GM12878 (cell line): ENCODE measurements at regions not wholly inside any gene's neighbourhood (a gene's known extent, or its start where the extent isn't known, plus 50 kb on each side); places are given as distances from the start of the nearest gene placed in this dataset.
"Not testable (repeated sequence)": the region's sequence is repeated elsewhere in the genome, so short reads cannot be mapped to it uniquely, and the experiment has no call there.

Experiments
- ATAC-seq: fragments of 200-7000 bp; cut with Tn5 transposase; 3 replicates; pipeline ENCODE4 v1.9.1; 2020; ENCODE audit warnings: mild to moderate bottlenecking, moderate library complexity
- BruUV-seq: library from RNA; stranded (reverse); fragments of 400-500 nt; replicated peaks from 2 replicates; lab custom pipeline; 2021; lab: Mats Ljungman, UMichigan
- CTCF ChIA-PET: fragments of 300-600 bp; sonication (Branson Sonifier 250); formaldehyde crosslinking; extraction: SDS; loops from one replicate; lab custom pipeline; 2021; ENCODE audit warnings: inconsistent platforms; lab: Yijun Ruan, JAX
- POLR2A ChIA-PET: fragments of 350-600 bp; formaldehyde crosslinking; extraction: SDS; loops from one replicate; lab custom pipeline; 2021; ENCODE audit warnings: inconsistent platforms; lab: Charles Lee
- RAD21 ChIA-PET: fragments of 300-600 bp; sonication (Branson Sonifier 250); formaldehyde crosslinking; loops from one replicate; lab custom pipeline; 2023; ENCODE audit warnings: antibody characterized with exemption; ENCODE audit not compliant: unreplicated experiment; lab: Charles Lee
- SMC1A ChIA-PET: fragments of 300-600 bp; sonication (Branson Sonifier 250); formaldehyde crosslinking; loops from one replicate; lab custom pipeline; 2023; ENCODE audit not compliant: unreplicated experiment, uncharacterized antibody; lab: Charles Lee
- DNase-seq: peaks from one replicate; pipeline ENCODE4 v3.0.0-alpha.2; 2011; ENCODE audit warnings: low read depth, low spot score
- FAIRE-seq: peaks from 3 replicates; lab custom pipeline; 2011; peaks lifted over from hg19 to GRCh38; lab: Jason Lieb, UNC
- H2AFZ ChIP-seq: 2 replicates; pipeline ENCODE4 v1.6.0; 2011; ENCODE audit warnings: low read depth, low read length, control low read depth; ENCODE audit not compliant: control insufficient read depth
- H3K27ac ChIP-seq: 2 replicates; pipeline ENCODE4 v1.5.1; 2011; ENCODE audit warnings: control low read depth; ENCODE audit not compliant: control insufficient read depth, insufficient read depth
- H3K27me3 ChIP-seq, 2 experiments: replicated peaks in 1 of 2; 2 replicates each; pipeline versions ENCODE4 v1.6.0 to v1.6.1; 2011; ENCODE audit warnings: low read length in 1 of 2; ENCODE audit not compliant: control insufficient read depth in 2 of 2, insufficient read depth in 2 of 2
- H3K36me3 ChIP-seq, 2 experiments: 2 replicates each; pipeline ENCODE4 v1.5.1; 2011; ENCODE audit warnings: low read length in 1 of 2; ENCODE audit not compliant: control insufficient read depth in 2 of 2, insufficient read depth in 2 of 2
- H3K4me1 ChIP-seq: 2 replicates; pipeline ENCODE4 v1.6.1; 2011; ENCODE audit warnings: mild to moderate bottlenecking, low read length, moderate library complexity, mixed read lengths; ENCODE audit not compliant: control insufficient read depth, insufficient read depth
- H3K4me2 ChIP-seq: 2 replicates; pipeline ENCODE4 v1.6.0; 2011; ENCODE audit warnings: control low read depth; ENCODE audit not compliant: control insufficient read depth, insufficient read depth
- H3K4me3 ChIP-seq: fragments of 200-600 bp; sonication (generic); 2 replicates; pipeline ENCODE4 v1.5.1; 2016
- H3K79me2 ChIP-seq: 2 replicates; pipeline ENCODE4 v1.6.0; 2011; ENCODE audit warnings: low read length; ENCODE audit not compliant: control insufficient read depth, insufficient read depth
- H3K9ac ChIP-seq: 2 replicates; pipeline ENCODE4 v1.8.0; 2011; ENCODE audit warnings: low read length, control low read depth, mixed read lengths; ENCODE audit not compliant: control insufficient read depth, insufficient read depth
- H3K9me3 ChIP-seq: replicated peaks from 3 replicates; pipeline ENCODE4 v1.5.1; 2011; ENCODE audit warnings: mild to moderate bottlenecking, low read length; ENCODE audit not compliant: control insufficient read depth, insufficient read depth
- H4K20me1 ChIP-seq: 2 replicates; pipeline ENCODE4 v1.6.0; 2011; ENCODE audit not compliant: control insufficient read depth, insufficient read depth
- ESRRA ChIP-seq: IDR thresholded peaks from 2 replicates; pipeline ENCODE4 v1.6.1; 2012; ENCODE audit warnings: mild to moderate bottlenecking, low read length, improper control_type of control experiment
- ETV6 ChIP-seq, 2 experiments: fragments of 450-650 bp in 1 of 2; IDR thresholded peaks in 1 of 2; conservative IDR thresholded peaks in 1 of 2; 2 replicates each; pipeline ENCODE4 v1.6.1; 2014; ENCODE audit warnings: antibody characterized with exemption in 1 of 2, borderline replicate concordance in 1 of 2, low read depth in 1 of 2, mild to moderate bottlenecking in 1 of 2, moderate library complexity in 1 of 2
- FOXM1 ChIP-seq: IDR thresholded peaks from 2 replicates; pipeline ENCODE4 v1.6.1; 2012; ENCODE audit warnings: low read depth, mild to moderate bottlenecking, inconsistent platforms, low read length, moderate library complexity
- MEF2A ChIP-seq: IDR thresholded peaks from 2 replicates; pipeline ENCODE4 v1.6.1; 2011; ENCODE audit warnings: low read depth, mild to moderate bottlenecking, low read length, moderate library complexity; ENCODE audit not compliant: insufficient read depth
- RUNX3 ChIP-seq: IDR thresholded peaks from 2 replicates; pipeline ENCODE4 v1.6.1; 2012; ENCODE audit warnings: low read length, inconsistent platforms
- SP1 ChIP-seq: IDR thresholded peaks from one replicate; pipeline ENCODE4 v1.6.1; 2011; ENCODE audit warnings: low read depth, low read length
- SPI1 ChIP-seq: IDR thresholded peaks from 2 replicates; pipeline ENCODE4 v1.6.1; 2011; ENCODE audit warnings: low read depth, mild to moderate bottlenecking, low read length, moderate library complexity, borderline replicate concordance; ENCODE audit not compliant: insufficient read depth
- SUZ12 ChIP-seq: fragments of 200-600 bp; sonication (generic); IDR thresholded peaks from one replicate; pipeline ENCODE4 v1.6.1; 2018; ENCODE audit warnings: antibody characterized with exemption, mild to moderate bottlenecking; ENCODE audit not compliant: unreplicated experiment
- ZNF207 ChIP-seq: fragments of 450-650 bp; IDR thresholded peaks from 2 replicates; pipeline ENCODE4 v1.6.1; 2014; ENCODE audit warnings: antibody characterized with exemption, mild to moderate bottlenecking, borderline replicate concordance
- ZNF384 ChIP-seq: IDR thresholded peaks from 2 replicates; pipeline ENCODE4 v1.6.1; 2012; ENCODE audit warnings: low read depth, mild to moderate bottlenecking, low read length, improper control_type of control experiment, borderline replicate concordance
- ZSCAN29 ChIP-seq: fragments of 450-650 bp; IDR thresholded peaks from 2 replicates; pipeline ENCODE4 v1.6.1; 2017; ENCODE audit warnings: mild to moderate bottlenecking, moderate library complexity
- WGBS: methylation state at CpG from one replicate; pipeline ENCODE4 v1.1.6; 2016; ENCODE audit warnings: low lambda C conversion rate; ENCODE audit not compliant: insufficient replicate concordance, insufficient coverage; ENCODE audit errors: missing lambda C conversion rate; 5-methylcytosine and 5-hydroxymethylcytosine counted together
- in situ Hi-C: fragments of 300-500 bp; cut with MboI; formaldehyde crosslinking; loops from 9 replicates; pipeline ENCODE4 v1.14.3; 2018; ENCODE audit warnings: mixed read lengths
- intact Hi-C: fragments of 100-400 bp; cut with micrococcal nuclease; formaldehyde crosslinking; loops from one replicate; pipeline ENCODE4 v1.14.2; 2022; ENCODE audit not compliant: unreplicated experiment
- TF ChIP-seq, protein P1 (sequence below): fragments of 450-650 bp; conservative IDR thresholded peaks from 2 replicates; pipeline ENCODE4 v1.6.1; 2017; ENCODE audit warnings: mild to moderate bottlenecking, moderate library complexity
- TF ChIP-seq, protein P2 (sequence below): IDR thresholded peaks from 2 replicates; pipeline ENCODE4 v1.6.1; 2011; ENCODE audit warnings: borderline replicate concordance, low read depth, mild to moderate bottlenecking, moderate library complexity, mixed read lengths, low read length; ENCODE audit not compliant: insufficient read depth; ENCODE audit errors: extremely low read length
- TF ChIP-seq, protein P3 (sequence below): fragments of 450-650 bp; IDR thresholded peaks from 2 replicates; pipeline ENCODE4 v1.6.1; 2017; ENCODE audit warnings: borderline replicate concordance

DNA sequence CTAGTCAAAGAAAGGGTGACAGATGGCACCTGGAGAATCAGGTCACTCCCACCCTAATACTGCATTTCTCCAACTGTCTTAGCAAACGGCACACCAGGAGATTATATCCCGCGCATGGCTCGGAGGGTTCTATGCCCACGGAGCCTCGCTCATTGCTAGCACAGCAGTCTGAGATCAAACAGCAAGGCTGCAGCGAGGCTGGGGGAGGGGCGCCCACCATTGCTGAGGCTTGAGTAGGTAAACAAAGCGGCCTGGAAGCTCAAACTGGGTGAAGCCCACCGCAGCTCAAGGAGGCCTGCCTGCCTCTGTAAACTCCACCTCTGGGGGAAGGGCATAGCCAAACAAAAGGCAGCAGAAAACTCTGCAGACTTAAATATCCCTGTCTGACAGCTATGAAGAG, 268.1 kb upstream of the GRM3 start:
- H3K9ac ChIP-seq, H3K4me1 ChIP-seq, DNase-seq, in situ Hi-C loops, POLR2A ChIA-PET, H3K9me3 ChIP-seq, FAIRE-seq, intact Hi-C loops, SMC1A ChIA-PET, BruUV-seq, H3K27me3 ChIP-seq, H3K4me3 ChIP-seq, RAD21 ChIA-PET, ATAC-seq, H3K79me2 ChIP-seq, H3K27ac ChIP-seq, CTCF ChIA-PET, H4K20me1 ChIP-seq, H3K4me2 ChIP-seq, H2AFZ ChIP-seq, H3K36me3 ChIP-seq: not testable (repeated sequence)
- WGBS: 45% methylated on average over 9 of the region's 10 CpGs

DNA sequence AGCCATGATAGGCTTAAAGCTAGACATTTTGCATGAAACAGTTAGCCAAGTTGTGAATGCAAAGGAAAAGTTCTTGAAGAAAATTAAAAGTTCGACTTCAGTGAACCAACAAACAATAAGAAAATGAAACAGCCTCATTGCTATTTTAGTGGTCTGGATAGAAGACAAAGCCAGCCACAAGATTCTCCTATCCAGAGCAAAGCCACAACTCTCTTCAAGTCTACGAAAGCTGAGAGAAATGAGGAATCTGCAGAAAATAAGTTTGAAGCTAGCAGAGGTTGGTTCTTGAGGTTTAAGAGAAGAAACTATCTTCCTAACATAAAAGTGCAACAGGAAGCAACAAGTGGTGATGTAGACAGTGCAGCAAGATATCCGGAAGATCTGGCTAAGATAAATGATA, 271.4 kb upstream of the GRM3 start:
- ChIA-PET POLR2A (no interaction called here), RAD21 (no interaction called here), CTCF (no interaction called here), SMC1A (no interaction called here)
- WGBS: 2% methylated on average over 3 of the region's 3 CpGs
- no peaks in the 10 kb centered on the region for H3K79me2 ChIP-seq
- no peaks in the 10 kb centered on the region for H3K9me3 ChIP-seq
- H3K27me3 ChIP-seq: no peaks in the 10 kb centered on the region
- H3K27ac ChIP-seq: no peak overlapping the region
- H3K4me2 ChIP-seq: no peak overlapping the region
- DNase-seq (no peak), ATAC-seq (no peak), FAIRE-seq (no peak)
- H3K4me3 ChIP-seq: no peak overlapping the region
- no peaks in the 10 kb centered on the region for H3K4me1 ChIP-seq
- no peaks in the 10 kb centered on the region for H3K36me3 ChIP-seq
- in situ Hi-C loops (no loop called here), intact Hi-C loops (no loop called here)
- H3K9ac ChIP-seq: no peak overlapping the region
- no TSS peak for BruUV-seq
- no peak overlapping the region for H2AFZ ChIP-seq
- no peaks in the 10 kb centered on the region for H4K20me1 ChIP-seq
- TF ChIP-seq, protein P1, sequence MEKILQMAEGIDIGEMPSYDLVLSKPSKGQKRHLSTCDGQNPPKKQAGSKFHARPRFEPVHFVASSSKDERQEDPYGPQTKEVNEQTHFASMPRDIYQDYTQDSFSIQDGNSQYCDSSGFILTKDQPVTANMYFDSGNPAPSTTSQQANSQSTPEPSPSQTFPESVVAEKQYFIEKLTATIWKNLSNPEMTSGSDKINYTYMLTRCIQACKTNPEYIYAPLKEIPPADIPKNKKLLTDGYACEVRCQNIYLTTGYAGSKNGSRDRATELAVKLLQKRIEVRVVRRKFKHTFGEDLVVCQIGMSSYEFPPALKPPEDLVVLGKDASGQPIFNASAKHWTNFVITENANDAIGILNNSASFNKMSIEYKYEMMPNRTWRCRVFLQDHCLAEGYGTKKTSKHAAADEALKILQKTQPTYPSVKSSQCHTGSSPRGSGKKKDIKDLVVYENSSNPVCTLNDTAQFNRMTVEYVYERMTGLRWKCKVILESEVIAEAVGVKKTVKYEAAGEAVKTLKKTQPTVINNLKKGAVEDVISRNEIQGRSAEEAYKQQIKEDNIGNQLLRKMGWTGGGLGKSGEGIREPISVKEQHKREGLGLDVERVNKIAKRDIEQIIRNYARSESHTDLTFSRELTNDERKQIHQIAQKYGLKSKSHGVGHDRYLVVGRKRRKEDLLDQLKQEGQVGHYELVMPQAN: no peak
- no peak for TF ChIP-seq RUNX3
- TF ChIP-seq MEF2A: no peak
- no peak for TF ChIP-seq ZNF207
- no peak for TF ChIP-seq SUZ12
- no peak for TF ChIP-seq ZNF384
- no peak for TF ChIP-seq SPI1
- no peak for TF ChIP-seq FOXM1
- no peak for TF ChIP-seq ESRRA
- TF ChIP-seq, protein P2, sequence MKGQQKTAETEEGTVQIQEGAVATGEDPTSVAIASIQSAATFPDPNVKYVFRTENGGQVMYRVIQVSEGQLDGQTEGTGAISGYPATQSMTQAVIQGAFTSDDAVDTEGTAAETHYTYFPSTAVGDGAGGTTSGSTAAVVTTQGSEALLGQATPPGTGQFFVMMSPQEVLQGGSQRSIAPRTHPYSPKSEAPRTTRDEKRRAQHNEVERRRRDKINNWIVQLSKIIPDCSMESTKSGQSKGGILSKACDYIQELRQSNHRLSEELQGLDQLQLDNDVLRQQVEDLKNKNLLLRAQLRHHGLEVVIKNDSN: no peak
- no peak for TF ChIP-seq ZSCAN29
- TF ChIP-seq ETV6 (conservative IDR thresholded peaks at IDR 0.05 in 1 of 2, IDR thresholded peaks at IDR 0.05 in 1 of 2; ENCODE audit: borderline replicate concordance in 1 of 2, low read depth in 1 of 2): no peak
- TF ChIP-seq SP1: no peak
- TF ChIP-seq, protein P3, sequence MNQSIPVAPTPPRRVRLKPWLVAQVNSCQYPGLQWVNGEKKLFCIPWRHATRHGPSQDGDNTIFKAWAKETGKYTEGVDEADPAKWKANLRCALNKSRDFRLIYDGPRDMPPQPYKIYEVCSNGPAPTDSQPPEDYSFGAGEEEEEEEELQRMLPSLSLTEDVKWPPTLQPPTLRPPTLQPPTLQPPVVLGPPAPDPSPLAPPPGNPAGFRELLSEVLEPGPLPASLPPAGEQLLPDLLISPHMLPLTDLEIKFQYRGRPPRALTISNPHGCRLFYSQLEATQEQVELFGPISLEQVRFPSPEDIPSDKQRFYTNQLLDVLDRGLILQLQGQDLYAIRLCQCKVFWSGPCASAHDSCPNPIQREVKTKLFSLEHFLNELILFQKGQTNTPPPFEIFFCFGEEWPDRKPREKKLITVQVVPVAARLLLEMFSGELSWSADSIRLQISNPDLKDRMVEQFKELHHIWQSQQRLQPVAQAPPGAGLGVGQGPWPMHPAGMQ: no peak
